Stimulated activated naive CD8-positive, alpha-beta T cell treated with anti-CD3 and anti-CD28 coated beads, Interleukin-15, Interleukin-2, amounts not matched to agents 100 U/mL and 50 U/mL, for 24 hours (primary cell): ENCODE measurements at regions not wholly inside any gene's neighbourhood (a gene's known extent, or its start where the extent isn't known, plus 50 kb on each side); places are given as distances from the start of the nearest gene placed in this dataset.
A peak's percentile ranks its signal among the peaks of the same experiment; 100 is the strongest.

Experiments
- ATAC-seq: fragments of 150-1000 bp; cut with Tn5 transposase; one replicate; pipeline ENCODE4 v1.10.0; 2021
- DNase-seq: peaks from one replicate; pipeline ENCODE4 v3.0.0; 2021

GRCh38 chr11:19403196-19403895, 162.6 kb upstream of the E2F8 start:
- no peak for DNase-seq
- no peak for ATAC-seq

DNA sequence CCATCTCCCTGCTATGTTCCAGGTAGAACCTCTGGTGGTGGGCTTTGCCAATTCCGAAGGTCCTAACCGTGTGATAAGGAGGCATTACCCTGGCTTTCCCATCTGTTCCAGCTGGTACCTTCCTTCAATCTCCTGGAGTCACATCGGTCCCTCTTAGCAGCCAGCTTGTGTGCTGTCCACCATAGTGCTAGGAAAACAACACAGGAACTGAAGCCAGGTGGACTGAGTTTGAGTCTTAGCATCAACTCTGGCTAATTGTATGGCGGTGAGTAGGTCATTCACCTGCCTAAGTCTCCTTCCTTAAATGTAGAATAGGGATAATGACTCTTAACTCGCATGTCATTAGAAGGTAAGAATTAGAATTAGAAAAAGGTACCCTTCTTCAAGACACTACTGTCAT, 159.6 kb upstream of the E2F8 start:
- no peak for ATAC-seq
- no peak for DNase-seq

DNA sequence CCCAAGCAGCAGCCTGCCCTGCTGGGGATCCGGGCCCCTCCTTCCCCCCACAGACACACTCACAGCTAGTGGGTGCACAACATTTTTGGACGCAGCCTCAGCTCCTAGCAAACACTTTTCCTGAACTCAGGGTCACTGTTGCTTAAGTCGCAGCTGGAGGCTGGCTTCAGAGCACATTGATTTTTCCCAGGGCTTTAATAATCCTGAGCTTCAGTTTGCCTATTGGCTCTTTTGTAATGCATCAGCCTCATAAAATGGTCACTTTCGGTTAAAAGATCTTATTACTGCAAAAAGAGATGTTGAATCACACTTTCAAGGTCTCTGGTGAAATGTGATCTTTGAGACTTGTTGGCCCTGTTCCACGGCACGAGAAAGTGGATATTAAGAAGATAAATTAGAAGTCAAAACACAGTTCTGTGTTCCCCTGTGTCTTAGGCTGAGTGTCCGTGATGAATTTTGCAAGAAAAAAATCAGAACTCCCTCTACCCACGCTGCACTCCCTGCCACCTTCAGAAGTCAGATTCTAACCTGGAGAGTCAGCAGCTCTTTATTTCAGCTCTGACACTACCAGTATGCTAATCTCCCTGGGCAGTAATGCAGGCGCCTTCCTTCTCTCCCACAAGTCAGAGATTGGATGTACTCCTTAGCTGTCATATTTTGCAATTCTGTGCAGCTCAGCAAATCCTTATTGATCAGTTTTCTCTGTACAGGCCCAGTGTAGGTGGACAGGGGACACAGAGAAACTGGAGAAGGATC, 158.2 kb upstream of the E2F8 start:
- ATAC-seq: no peak
- DNase-seq: no peak

- no peak for ATAC-seq
- DNase-seq: no peak
Measured at GRCh38 chr11:19398273-19398672, 157.5 kb upstream of the E2F8 start.

DNA sequence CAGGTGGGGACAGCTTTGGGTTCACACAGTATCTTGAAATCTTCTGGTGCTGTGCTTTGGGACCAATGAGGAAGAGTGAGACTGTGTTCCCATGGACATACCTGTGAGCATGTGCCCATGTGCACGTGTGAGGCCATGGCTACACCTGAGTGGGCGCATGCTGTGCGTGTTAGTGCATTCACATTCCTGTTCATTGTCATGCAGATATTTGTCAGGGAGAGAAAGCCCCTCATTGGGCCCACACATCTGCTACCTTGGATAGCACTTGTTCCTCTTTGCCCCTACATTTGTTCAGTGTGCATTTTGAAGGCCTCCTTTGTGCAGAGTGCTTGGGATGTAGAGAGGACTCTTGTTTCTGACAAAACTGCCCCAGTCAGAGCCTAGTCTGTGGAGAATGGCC, 154.3 kb upstream of the E2F8 start:
- ATAC-seq: no peak
- no peak for DNase-seq

DNA sequence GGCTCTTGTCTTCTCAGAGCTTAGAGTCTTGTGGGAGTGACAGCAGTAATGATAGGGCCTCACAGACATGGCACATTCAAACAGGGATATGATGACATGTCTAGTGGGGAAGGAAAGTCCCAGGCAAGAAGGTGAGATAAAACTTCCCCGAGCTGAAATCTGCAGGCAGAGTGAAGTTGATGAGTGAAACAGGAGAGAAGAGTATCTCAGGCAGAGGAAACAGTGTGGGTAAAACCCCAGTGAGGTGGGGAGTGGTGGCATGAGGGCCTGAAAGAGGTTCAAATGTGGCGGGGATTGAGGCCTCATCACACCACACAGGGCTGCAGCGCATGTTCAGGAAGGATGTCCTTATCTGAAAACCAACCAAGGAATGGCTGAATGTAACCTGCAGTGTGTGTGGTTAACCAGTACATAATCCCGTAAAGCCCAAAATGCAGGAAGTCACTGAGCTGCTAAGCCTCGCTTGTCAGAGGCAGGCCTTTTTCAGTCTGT, 153.8 kb upstream of the E2F8 start:
- ATAC-seq (peak; percentile 47), DNase-seq (no peak)

DNA sequence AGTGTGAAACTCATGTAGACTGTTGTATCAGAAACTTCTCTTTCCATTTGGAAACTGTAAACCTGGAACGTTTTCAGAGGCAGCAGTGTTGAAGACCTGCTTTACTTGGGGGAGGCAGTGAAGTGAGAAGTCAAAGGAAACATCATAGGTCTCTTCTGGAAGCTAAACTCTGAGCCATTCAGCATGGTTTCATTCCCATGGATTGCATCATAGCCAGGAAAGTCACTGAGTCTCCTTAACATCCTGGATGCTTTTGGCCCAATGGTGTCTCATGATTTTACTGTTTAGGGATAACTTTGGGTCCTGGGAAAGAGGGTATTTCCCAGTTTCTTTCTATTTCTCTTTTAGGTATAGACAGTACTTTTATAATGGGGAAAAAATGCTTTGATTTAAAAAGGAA, 153.2 kb upstream of the E2F8 start:
- DNase-seq: no peak

DNA sequence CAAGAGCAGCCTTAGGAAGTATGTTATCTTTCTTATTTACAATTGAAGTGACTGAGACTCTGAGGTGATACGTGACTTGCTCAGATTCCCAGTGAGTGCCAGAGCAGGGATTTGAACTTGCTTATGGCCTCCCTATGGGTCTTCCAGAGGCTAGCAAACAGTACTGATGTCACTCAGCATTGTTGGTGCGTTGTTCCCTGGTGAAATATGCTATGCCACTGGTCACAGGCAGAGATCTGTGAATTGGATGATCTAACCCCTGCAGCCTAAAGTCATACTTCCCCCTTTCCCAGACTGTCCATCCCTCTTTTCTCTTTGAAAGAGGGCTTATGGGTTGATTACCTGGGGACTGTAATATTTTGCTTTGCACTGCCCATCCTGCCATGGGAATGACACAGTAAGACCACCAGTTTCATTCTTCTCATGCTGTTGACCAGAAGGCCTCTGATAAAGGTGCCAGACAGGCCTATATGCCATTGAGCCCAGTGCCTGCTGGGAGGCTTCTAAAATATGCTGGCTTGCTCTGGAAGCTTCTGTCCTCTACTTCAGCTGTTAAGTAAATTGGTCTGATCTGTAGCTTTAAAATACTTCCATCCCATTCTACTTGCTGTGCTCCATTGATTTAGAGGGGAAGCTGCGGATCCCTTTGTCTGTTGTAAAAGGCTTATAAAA, 152.2 kb upstream of the E2F8 start:
- ATAC-seq: no peak

More for the DNA sequence above, 153.2 kb upstream of the E2F8 start:
- no peak for ATAC-seq

DNA sequence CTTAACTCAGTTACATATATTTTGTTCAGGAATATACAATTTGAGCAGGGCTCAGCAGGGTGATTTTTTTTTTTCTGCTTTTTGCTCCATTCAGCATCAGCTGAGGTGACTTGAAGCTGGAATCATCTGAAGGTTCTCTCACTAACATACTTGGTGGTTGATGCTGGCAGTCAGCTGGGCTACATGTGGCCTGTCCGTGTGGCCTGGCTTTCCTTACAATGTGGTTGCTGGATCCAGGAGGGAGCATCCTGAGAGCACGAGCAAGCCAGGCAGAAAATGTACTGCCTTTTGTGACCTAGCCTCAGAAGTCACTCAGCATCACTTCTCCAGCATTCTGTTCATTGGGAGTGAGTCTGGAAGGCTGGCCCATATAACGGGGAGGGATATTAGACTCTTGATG, 151.6 kb upstream of the E2F8 start:
- DNase-seq (no peak), ATAC-seq (no peak)

More for the DNA sequence above, 152.2 kb upstream of the E2F8 start:
- DNase-seq: no peak

GRCh38 chr11:19391652-19392051, 150.9 kb upstream of the E2F8 start:
- no peak for DNase-seq
- ATAC-seq: no peak

DNA sequence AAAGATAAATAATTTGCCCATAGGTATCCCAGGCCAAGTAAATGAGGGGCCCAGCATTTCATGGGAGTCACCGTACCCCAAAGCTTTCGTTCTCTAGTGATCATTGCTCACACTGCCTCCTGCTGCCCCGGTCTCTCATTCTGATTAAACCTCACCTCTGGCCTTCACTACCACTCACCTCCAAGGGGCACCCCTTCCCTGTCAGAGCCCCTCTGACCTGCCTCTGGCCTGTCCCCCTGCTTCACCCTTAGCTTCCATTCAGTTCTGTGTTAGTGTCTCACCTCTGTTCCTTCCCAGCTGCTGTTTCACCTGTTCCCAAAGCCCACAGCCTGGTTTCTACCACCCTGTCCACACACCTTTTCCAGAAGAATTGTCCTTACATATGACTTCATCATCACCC, 150.3 kb upstream of the E2F8 start:
- DNase-seq (no peak), ATAC-seq (no peak)

DNA sequence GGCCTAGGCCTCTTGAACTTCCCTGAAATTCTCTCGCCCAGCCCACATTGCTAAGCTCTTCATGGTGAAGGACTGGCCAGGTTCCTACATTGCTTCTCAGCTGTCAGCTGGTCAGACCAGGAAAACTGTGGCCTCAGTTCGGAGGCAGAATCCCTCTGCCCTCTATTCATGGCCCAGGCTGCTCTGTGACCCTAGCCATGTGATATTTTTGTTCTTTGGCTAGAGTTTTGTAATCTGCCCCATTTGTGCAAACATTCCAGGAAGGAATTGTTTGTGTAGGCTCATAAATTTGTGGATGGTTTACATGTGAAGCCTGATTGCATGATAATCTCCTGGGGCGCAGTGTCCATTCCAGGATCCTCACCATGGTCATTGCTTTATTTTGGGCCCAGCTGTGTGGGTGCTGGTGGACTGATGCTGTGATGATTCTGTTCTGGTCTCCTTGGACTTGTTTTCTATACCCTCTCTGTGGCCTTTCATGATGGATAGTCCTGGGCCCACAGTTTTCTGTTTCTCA, 149.1 kb upstream of the E2F8 start:
- DNase-seq: no peak
- ATAC-seq: no peak

- no peak for DNase-seq
- no peak for ATAC-seq
Measured at GRCh38 chr11:19382131-19382611, 141.4 kb upstream of the E2F8 start.

- DNase-seq (no peak), ATAC-seq (no peak)
Measured at GRCh38 chr11:19380375-19380774, 139.6 kb upstream of the E2F8 start.

DNA sequence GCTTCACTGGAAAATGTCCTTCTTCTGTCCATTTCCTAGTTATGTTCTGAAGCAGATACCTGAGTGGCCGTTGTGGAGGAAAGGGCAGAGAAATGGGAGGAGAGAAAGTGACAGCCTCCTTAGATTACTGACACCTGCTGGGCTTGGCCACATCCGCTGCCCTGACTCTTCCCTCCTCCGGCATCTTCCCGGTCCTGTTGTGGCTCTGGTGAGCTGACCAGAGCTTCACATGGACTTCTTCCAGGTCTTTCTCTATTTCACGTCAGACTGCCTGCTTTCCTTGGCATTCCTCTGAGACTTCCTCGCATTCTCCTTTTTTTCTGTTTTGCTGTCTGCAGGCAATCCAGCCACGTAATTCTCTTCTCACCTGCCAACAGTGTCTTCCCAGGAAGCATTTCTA, 138.7 kb upstream of the E2F8 start:
- no peak for ATAC-seq
- no peak for DNase-seq

- DNase-seq (no peak), ATAC-seq (no peak)
Measured at GRCh38 chr11:19378814-19379213, 138.1 kb upstream of the E2F8 start.

GRCh38 chr11:19377881-19378280, 137.1 kb upstream of the E2F8 start:
- ATAC-seq (no peak), DNase-seq (no peak)

DNA sequence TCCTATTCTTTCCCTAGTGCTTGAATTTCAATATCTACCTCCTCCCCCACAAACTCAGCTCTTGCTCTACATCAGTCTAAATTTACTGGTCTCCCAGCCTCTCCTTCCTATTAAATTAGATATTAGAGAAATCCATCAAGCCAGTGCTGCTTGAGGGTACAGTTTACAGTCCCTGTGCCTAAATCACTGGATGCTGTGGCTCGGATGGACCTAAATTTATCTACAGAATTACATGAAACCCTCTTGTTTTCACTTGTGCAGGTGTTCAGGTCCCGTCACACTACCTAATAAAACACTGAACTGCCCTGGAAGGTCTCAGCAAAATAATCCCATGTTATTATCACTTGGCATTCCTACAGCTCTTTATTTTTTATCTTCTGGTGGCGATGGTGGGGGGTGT, 134.7 kb upstream of the E2F8 start:
- no peak for ATAC-seq

DNA sequence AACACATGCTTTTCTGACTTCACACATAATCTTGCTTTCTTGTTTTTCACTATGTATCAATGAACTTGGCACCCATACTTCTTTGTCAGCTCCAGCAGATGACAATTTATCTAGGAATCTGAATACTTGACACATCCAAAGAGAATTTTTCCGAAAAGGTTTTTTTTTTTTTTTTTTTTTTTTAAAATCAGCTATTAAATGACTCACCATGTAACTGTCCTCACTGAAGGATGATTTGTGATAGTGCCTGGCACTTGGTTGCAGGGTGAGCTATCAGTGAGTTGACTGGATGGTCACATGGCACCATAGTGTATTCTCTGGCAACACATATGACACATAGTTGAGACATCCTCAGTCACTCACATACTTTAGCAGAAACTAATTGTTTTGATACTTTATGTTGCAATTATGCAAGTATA, 133.4 kb upstream of the E2F8 start:
- no peak for ATAC-seq
- DNase-seq: no peak

More for the DNA sequence above, 134.7 kb upstream of the E2F8 start:
- no peak for DNase-seq

DNA sequence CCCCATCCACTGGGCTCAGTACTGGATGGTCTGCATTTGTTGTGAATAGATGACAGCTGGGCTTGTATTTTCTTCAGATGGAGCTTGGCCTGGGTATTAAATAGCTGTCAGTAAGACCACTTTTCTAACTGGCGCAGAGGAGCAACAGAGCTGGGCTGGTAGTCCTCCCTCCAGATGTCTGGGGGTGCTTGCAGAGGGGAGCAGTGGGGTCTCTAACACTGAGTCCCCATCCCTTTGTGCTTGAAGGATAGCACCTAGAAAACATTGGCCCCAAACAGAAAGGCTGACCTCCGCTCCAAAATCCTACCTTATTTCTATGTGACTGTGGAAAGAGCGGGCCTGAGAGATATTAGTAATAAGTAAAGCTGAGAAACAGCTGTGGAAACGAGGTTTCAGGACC, 131.6 kb upstream of the E2F8 start:
- no peak for ATAC-seq
- DNase-seq: no peak

GRCh38 chr11:19370100-19370861, 129.5 kb upstream of the E2F8 start:
- DNase-seq (no peak), ATAC-seq (no peak)
